ENCODE measurements at regions not wholly inside any gene's neighbourhood (a gene's known extent, or its start where the extent isn't known, plus 50 kb on each side); places are given as distances from the start of the nearest gene placed in this dataset.

- H3K4me1 ChIP-seq (ENCODE audit: control insufficient read depth in 2 of 2, insufficient read depth in 2 of 2, low read length in 2 of 2): no peaks in the 10 kb centered on the region
- 86% methylated on average over 22 of the region's 22 CpGs for WGBS
- no peak overlapping the region for H3K27ac ChIP-seq (ENCODE audit: low read depth in 1 of 2, low read length in 1 of 2)
- H3K9me3 ChIP-seq (ENCODE audit: control insufficient read depth in 2 of 2, insufficient read depth in 1 of 2, low read length in 1 of 2): peaks cover 1 to 20% of the 10 kb centered on the region in 2 donors
- H3K27me3 ChIP-seq (ENCODE audit: control insufficient read depth in 2 of 2, insufficient read depth in 1 of 2, low read length in 1 of 2): no peaks in the 10 kb centered on the region
- H3K4me3 ChIP-seq (ENCODE audit: low read length in 2 of 2): no peak overlapping the region
- DNase-seq (ENCODE audit: low read depth in 6 of 9, low spot score in 9 of 9): no peak
- no peaks in the 10 kb centered on the region for H3K36me3 ChIP-seq (ENCODE audit: control insufficient read depth in 2 of 2, insufficient read depth in 2 of 2, low read length in 1 of 2)
Measured at GRCh38 chr7:67854221-67855178, 857.9 kb downstream of the TYW1 start.

GRCh38 chr7:67855322-67855721, 858.7 kb downstream of the TYW1 start:
- DNase-seq (ENCODE audit: low read depth in 6 of 9, low spot score in 9 of 9): no peak
- no peak overlapping the region for H3K4me3 ChIP-seq (ENCODE audit: low read length in 2 of 2)
- 72% methylated on average over 5 of the region's 5 CpGs for WGBS

GRCh38 chr7:67856046-67856445, 859.4 kb downstream of the TYW1 start:
- Histone ChIP-seq H3K4me3 (ENCODE audit: low read length in 2 of 2) (no peak overlapping the region), H3K4me1 (ENCODE audit: control insufficient read depth in 2 of 2, insufficient read depth in 2 of 2, low read length in 2 of 2) (no peaks in the 10 kb centered on the region), H3K36me3 (ENCODE audit: control insufficient read depth in 2 of 2, insufficient read depth in 2 of 2, low read length in 1 of 2) (no peaks in the 10 kb centered on the region), H3K27ac (ENCODE audit: low read depth in 1 of 2, low read length in 1 of 2) (no peak overlapping the region), H3K9me3 (ENCODE audit: control insufficient read depth in 2 of 2, insufficient read depth in 1 of 2, low read length in 1 of 2) (peaks cover 1 to 15% of the 10 kb centered on the region in 2 donors), H3K27me3 (ENCODE audit: control insufficient read depth in 2 of 2, insufficient read depth in 1 of 2, low read length in 1 of 2) (no peaks in the 10 kb centered on the region)
- 76% methylated on average over 2 of the region's 2 CpGs for WGBS
- no peak for DNase-seq (ENCODE audit: low read depth in 6 of 9, low spot score in 9 of 9)

More at GRCh38 chr7:67855322-67855721, 858.7 kb downstream of the TYW1 start:
- no peak overlapping the region for H3K27ac ChIP-seq (ENCODE audit: low read depth in 1 of 2, low read length in 1 of 2)
- no peaks in the 10 kb centered on the region for H3K4me1 ChIP-seq (ENCODE audit: control insufficient read depth in 2 of 2, insufficient read depth in 2 of 2, low read length in 2 of 2)
- H3K9me3 ChIP-seq (ENCODE audit: control insufficient read depth in 2 of 2, insufficient read depth in 1 of 2, low read length in 1 of 2): peaks cover 1 to 20% of the 10 kb centered on the region in 2 donors
- H3K36me3 ChIP-seq (ENCODE audit: control insufficient read depth in 2 of 2, insufficient read depth in 2 of 2, low read length in 1 of 2): no peaks in the 10 kb centered on the region
- no peaks in the 10 kb centered on the region for H3K27me3 ChIP-seq (ENCODE audit: control insufficient read depth in 2 of 2, insufficient read depth in 1 of 2, low read length in 1 of 2)

GRCh38 chr7:67857698-67858097, 861.1 kb downstream of the TYW1 start:
- Histone ChIP-seq H3K4me1 (ENCODE audit: control insufficient read depth in 2 of 2, insufficient read depth in 2 of 2, low read length in 2 of 2) (no peaks in the 10 kb centered on the region), H3K36me3 (ENCODE audit: control insufficient read depth in 2 of 2, insufficient read depth in 2 of 2, low read length in 1 of 2) (no peaks in the 10 kb centered on the region), H3K27ac (ENCODE audit: low read depth in 1 of 2, low read length in 1 of 2) (no peak overlapping the region), H3K4me3 (ENCODE audit: low read length in 2 of 2) (no peak overlapping the region), H3K27me3 (ENCODE audit: control insufficient read depth in 2 of 2, insufficient read depth in 1 of 2, low read length in 1 of 2) (no peaks in the 10 kb centered on the region), H3K9me3 (ENCODE audit: control insufficient read depth in 2 of 2, insufficient read depth in 1 of 2, low read length in 1 of 2) (peaks cover 2 to 14% of the 10 kb centered on the region in 2 donors)
- DNase-seq (ENCODE audit: low read depth in 6 of 9, low spot score in 9 of 9): no peak
- WGBS: 84% methylated on average over 10 of the region's 10 CpGs

- WGBS: 89% methylated on average over 7 of the region's 7 CpGs
- H3K27me3 ChIP-seq (ENCODE audit: control insufficient read depth in 2 of 2, insufficient read depth in 1 of 2, low read length in 1 of 2): no peaks in the 10 kb centered on the region
Measured at GRCh38 chr7:67858931-67859330, 862.3 kb downstream of the TYW1 start.

DNA sequence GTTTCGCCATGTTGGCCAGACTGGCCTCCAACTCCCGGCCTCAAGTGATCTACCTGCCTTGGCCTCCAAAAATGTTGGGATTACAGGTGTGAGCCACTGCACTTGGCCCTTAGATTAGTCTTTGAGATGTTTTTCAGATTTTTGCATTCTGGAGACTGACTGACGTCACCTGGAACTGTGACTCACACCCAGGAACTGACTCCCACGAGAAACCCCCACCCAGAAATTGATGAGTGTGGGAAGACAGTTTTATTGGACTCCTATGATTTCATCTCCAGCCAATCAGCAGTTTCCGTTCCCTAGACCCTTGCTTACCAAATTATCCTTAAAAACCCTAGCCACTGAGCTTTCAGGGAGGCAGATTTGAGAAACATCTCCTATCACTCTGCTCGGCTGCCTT, 867.3 kb downstream of the TYW1 start:
- WGBS: 82% methylated on average over 6 of the region's 6 CpGs
- H3K36me3 ChIP-seq (ENCODE audit: control insufficient read depth in 2 of 2, insufficient read depth in 2 of 2, low read length in 1 of 2): no peaks in the 10 kb centered on the region
- H3K27ac ChIP-seq (ENCODE audit: low read depth in 1 of 2, low read length in 1 of 2): no peak overlapping the region
- no peak overlapping the region for H3K4me3 ChIP-seq (ENCODE audit: low read length in 2 of 2)
- H3K27me3 ChIP-seq (ENCODE audit: control insufficient read depth in 2 of 2, insufficient read depth in 1 of 2, low read length in 1 of 2): no peaks in the 10 kb centered on the region
- H3K9me3 ChIP-seq (ENCODE audit: control insufficient read depth in 2 of 2, insufficient read depth in 1 of 2, low read length in 1 of 2): peaks cover 4 to 11% of the 10 kb centered on the region in 2 donors
- no peaks in the 10 kb centered on the region for H3K4me1 ChIP-seq (ENCODE audit: control insufficient read depth in 2 of 2, insufficient read depth in 2 of 2, low read length in 2 of 2)
- no peak for DNase-seq (ENCODE audit: low read depth in 6 of 9, low spot score in 9 of 9)

More at GRCh38 chr7:67858931-67859330, 862.3 kb downstream of the TYW1 start:
- H3K9me3 ChIP-seq (ENCODE audit: control insufficient read depth in 2 of 2, insufficient read depth in 1 of 2, low read length in 1 of 2): peaks cover 3 to 16% of the 10 kb centered on the region in 2 donors
- no peaks in the 10 kb centered on the region for H3K4me1 ChIP-seq (ENCODE audit: control insufficient read depth in 2 of 2, insufficient read depth in 2 of 2, low read length in 2 of 2)
- no peak overlapping the region for H3K27ac ChIP-seq (ENCODE audit: low read depth in 1 of 2, low read length in 1 of 2)
- no peak overlapping the region for H3K4me3 ChIP-seq (ENCODE audit: low read length in 2 of 2)
- DNase-seq (ENCODE audit: low read depth in 6 of 9, low spot score in 9 of 9): no peak
- H3K36me3 ChIP-seq (ENCODE audit: control insufficient read depth in 2 of 2, insufficient read depth in 2 of 2, low read length in 1 of 2): no peaks in the 10 kb centered on the region

DNA sequence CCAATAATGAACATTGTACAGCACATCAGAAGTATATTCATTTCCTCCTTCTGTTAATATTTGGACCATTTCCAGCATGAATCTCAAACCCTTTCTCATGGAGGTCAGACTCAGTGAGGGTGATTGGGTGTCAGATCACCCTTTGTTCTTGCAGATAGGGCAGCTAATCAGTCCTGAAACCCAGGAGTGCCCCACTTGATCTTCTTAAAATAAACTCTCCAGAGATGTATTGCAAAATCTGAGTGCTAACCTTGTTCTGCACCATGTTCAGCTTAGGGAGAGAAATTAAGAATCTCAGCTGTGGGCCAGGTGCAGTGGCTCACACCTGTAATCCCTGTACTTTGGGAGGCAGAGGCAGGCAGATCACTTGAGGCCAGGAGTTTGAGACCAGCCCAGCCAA, 869.4 kb downstream of the TYW1 start:
- Histone ChIP-seq H3K4me3 (ENCODE audit: low read length in 2 of 2) (no peak overlapping the region), H3K9me3 (ENCODE audit: control insufficient read depth in 2 of 2, insufficient read depth in 1 of 2, low read length in 1 of 2) (peaks cover 3 to 6% of the 10 kb centered on the region in 2 donors), H3K4me1 (ENCODE audit: control insufficient read depth in 2 of 2, insufficient read depth in 2 of 2, low read length in 2 of 2) (no peaks in the 10 kb centered on the region), H3K36me3 (ENCODE audit: control insufficient read depth in 2 of 2, insufficient read depth in 2 of 2, low read length in 1 of 2) (no peaks in the 10 kb centered on the region), H3K27me3 (ENCODE audit: control insufficient read depth in 2 of 2, insufficient read depth in 1 of 2, low read length in 1 of 2) (no peaks in the 10 kb centered on the region), H3K27ac (ENCODE audit: low read depth in 1 of 2, low read length in 1 of 2) (no peak overlapping the region)
- DNase-seq (ENCODE audit: low read depth in 6 of 9, low spot score in 9 of 9): no peak

- H3K27ac ChIP-seq (ENCODE audit: low read depth in 1 of 2, low read length in 1 of 2): no peak overlapping the region
- no peaks in the 10 kb centered on the region for H3K36me3 ChIP-seq (ENCODE audit: control insufficient read depth in 2 of 2, insufficient read depth in 2 of 2, low read length in 1 of 2)
- no peaks in the 10 kb centered on the region for H3K4me1 ChIP-seq (ENCODE audit: control insufficient read depth in 2 of 2, insufficient read depth in 2 of 2, low read length in 2 of 2)
- WGBS: 93% methylated on average over 3 of the region's 3 CpGs
- peaks cover 3 to 6% of the 10 kb centered on the region in 2 donors for H3K9me3 ChIP-seq (ENCODE audit: control insufficient read depth in 2 of 2, insufficient read depth in 1 of 2, low read length in 1 of 2)
- no peak for DNase-seq (ENCODE audit: low read depth in 6 of 9, low spot score in 9 of 9)
- H3K27me3 ChIP-seq (ENCODE audit: control insufficient read depth in 2 of 2, insufficient read depth in 1 of 2, low read length in 1 of 2): no peaks in the 10 kb centered on the region
- no peak overlapping the region for H3K4me3 ChIP-seq (ENCODE audit: low read length in 2 of 2)
Measured at GRCh38 chr7:67866812-67867211, 870.2 kb downstream of the TYW1 start.

- Histone ChIP-seq H3K4me1 (ENCODE audit: control insufficient read depth in 2 of 2, insufficient read depth in 2 of 2, low read length in 2 of 2) (no peaks in the 10 kb centered on the region), H3K27me3 (ENCODE audit: control insufficient read depth in 2 of 2, insufficient read depth in 1 of 2, low read length in 1 of 2) (no peaks in the 10 kb centered on the region), H3K9me3 (ENCODE audit: control insufficient read depth in 2 of 2, insufficient read depth in 1 of 2, low read length in 1 of 2) (peaks cover 0 to 4% of the 10 kb centered on the region in 2 donors), H3K4me3 (ENCODE audit: low read length in 2 of 2) (no peak overlapping the region), H3K36me3 (ENCODE audit: control insufficient read depth in 2 of 2, insufficient read depth in 2 of 2, low read length in 1 of 2) (no peaks in the 10 kb centered on the region), H3K27ac (ENCODE audit: low read depth in 1 of 2, low read length in 1 of 2) (no peak overlapping the region)
- 97% methylated on average over 2 of the region's 2 CpGs for WGBS
- no peak for DNase-seq (ENCODE audit: low read depth in 6 of 9, low spot score in 9 of 9)
Measured at GRCh38 chr7:67870396-67870795, 873.8 kb downstream of the TYW1 start.

Data from thymus (tissue), 11 donors.